T-cell (primary cell): ENCODE measurements at regions not wholly inside any gene's neighbourhood (a gene's known extent, or its start where the extent isn't known, plus 50 kb on each side); places are given as distances from the start of the nearest gene placed in this dataset.

ENCODE experiments used
- ATAC-seq, 4 experiments: fragments of 200-7000 bp in 3 of 4; fragments of 150-1000 bp in 1 of 4; cut with Tn5 transposase; replicated peaks in 1 of 4; 1 replicate in 3 of 4; 2 replicates in 1 of 4; pipeline ENCODE4 v1.10.0; 2021; ENCODE audit warnings: moderate library complexity in 3 of 4, mild to moderate bottlenecking in 2 of 4, moderate number of reproducible peaks in 1 of 4
- CTCF ChIA-PET, 2 donors: fragments of 300-600 bp; sonication (Branson Sonifier 250); formaldehyde crosslinking; loops; one replicate each; lab custom pipeline; 2022; ENCODE audit warnings: antibody characterized with exemption in 2 of 2; lab: Charles Lee
- POLR2A ChIA-PET, 2 donors: fragments of 300-600 bp; sonication (Branson Sonifier 250); formaldehyde crosslinking; loops; one replicate each; lab custom pipeline; 2022; ENCODE audit warnings: antibody characterized with exemption in 2 of 2; lab: Charles Lee
- DNase-seq, 35 experiments: peaks; one replicate each; pipeline versions ENCODE4 v3.0.0 to v3.0.0-alpha.2; 2013 to 2023
- H3K27ac ChIP-seq: one replicate; pipeline ENCODE4 v1.5.1; 2013; ENCODE audit warnings: low read length
- H3K27me3 ChIP-seq, 2 experiments: replicated peaks in 1 of 2; 1 replicate in 1 of 2; 2 replicates in 1 of 2; pipeline versions ENCODE4 v1.6.1 to v1.7.0; 2013; ENCODE audit warnings: low read length in 1 of 2, mixed read lengths in 1 of 2; ENCODE audit not compliant: control insufficient read depth in 2 of 2, insufficient read depth in 2 of 2; ENCODE audit errors: extremely low read depth in 1 of 2
- H3K36me3 ChIP-seq, 2 donors: 1 replicate in 1 of 2; 2 replicates in 1 of 2; pipeline versions ENCODE4 v1.6.1 to v1.7.0; 2013; ENCODE audit warnings: low read length in 1 of 2; ENCODE audit not compliant: control insufficient read depth in 2 of 2, insufficient read depth in 1 of 2; ENCODE audit errors: extremely low read depth in 1 of 2
- H3K4me1 ChIP-seq, 2 experiments: 1 replicate in 1 of 2; 2 replicates in 1 of 2; pipeline versions ENCODE4 v1.6.1 to v1.7.0; 2013; ENCODE audit warnings: low read length in 2 of 2, mixed read lengths in 1 of 2; ENCODE audit not compliant: insufficient read depth in 2 of 2, control insufficient read depth in 1 of 2; ENCODE audit errors: extremely low read depth in 1 of 2
- H3K4me3 ChIP-seq, 2 donors: 1 replicate in 1 of 2; 2 replicates in 1 of 2; pipeline versions ENCODE4 v1.5.1 to v1.7.0; 2013; ENCODE audit warnings: mild to moderate bottlenecking in 2 of 2, low read length in 1 of 2, moderate library complexity in 1 of 2; ENCODE audit not compliant: control insufficient read depth in 1 of 2; ENCODE audit errors: extremely low read depth in 1 of 2
- H3K9me3 ChIP-seq: 2 replicates; pipeline ENCODE4 v1.7.0; 2013
- H3K27ac Mint-ChIP-seq, 2 donors: one replicate each; pipeline ENCODE4 v1.8.0; 2020 to 2021; ENCODE audit warnings: mild to moderate bottlenecking in 2 of 2, mixed read lengths in 2 of 2
- H3K27me3 Mint-ChIP-seq, 2 donors: one replicate each; pipeline ENCODE4 v1.8.0; 2021 to 2022; ENCODE audit warnings: mixed read lengths in 2 of 2
- H3K36me3 Mint-ChIP-seq: one replicate; pipeline ENCODE4 v1.8.0; 2021; ENCODE audit warnings: mixed read lengths
- H3K4me1 Mint-ChIP-seq, 3 donors: one replicate each; pipeline ENCODE4 v1.8.0; 2020 to 2022; ENCODE audit warnings: mixed read lengths in 3 of 3, mild to moderate bottlenecking in 1 of 3
- H3K4me3 Mint-ChIP-seq, 3 donors: one replicate each; pipeline ENCODE4 v1.8.0; 2020 to 2022; ENCODE audit warnings: mild to moderate bottlenecking in 3 of 3, mixed read lengths in 3 of 3, moderate library complexity in 3 of 3
- H3K9me3 Mint-ChIP-seq, 3 donors: one replicate each; pipeline ENCODE4 v1.8.0; 2020 to 2022; ENCODE audit warnings: mixed read lengths in 3 of 3
- WGBS: methylation state at CpG from one replicate; pipeline ENCODE4 v1.1.5; 2013; ENCODE audit warnings: missing lambda C conversion rate; ENCODE audit not compliant: insufficient coverage; 5-methylcytosine and 5-hydroxymethylcytosine counted together

- no peaks in the 10 kb centered on the region for H3K27me3 ChIP-seq
- no peak overlapping the region for H3K4me3 ChIP-seq
- no peak for DNase-seq
- H3K4me1 Mint-ChIP-seq: no peaks in the 10 kb centered on the region
- no peaks in the 10 kb centered on the region for H3K4me1 ChIP-seq
- no peaks in the 10 kb centered on the region for H3K27me3 Mint-ChIP-seq
- ATAC-seq: no peak
- no peak overlapping the region for H3K27ac ChIP-seq
- no CpG with 5 or more reads among the region's 1 CpG for WGBS
- peaks cover 17 to 34% (median 17%) of the 10 kb centered on the region in 3 donors for H3K9me3 Mint-ChIP-seq
- no peak overlapping the region for H3K27ac Mint-ChIP-seq
- H3K36me3 ChIP-seq: no peaks in the 10 kb centered on the region
- H3K36me3 Mint-ChIP-seq: no peaks in the 10 kb centered on the region
- ChIA-PET POLR2A (no interaction called here), CTCF (no interaction called here)
- H3K4me3 Mint-ChIP-seq: no peak overlapping the region
- H3K9me3 ChIP-seq: peaks cover 2% of the 10 kb centered on the region
Measured at GRCh38 chr4:45079616-45080015, 353.3 kb upstream of the GNPDA2 start.

- no peak for DNase-seq
- H3K36me3 ChIP-seq: no peaks in the 10 kb centered on the region
- H3K9me3 Mint-ChIP-seq: peaks cover 7 to 32% (median 12%) of the 10 kb centered on the region in 3 donors
- no peak overlapping the region for H3K4me3 Mint-ChIP-seq
- no peak overlapping the region for H3K27ac ChIP-seq
- no peaks in the 10 kb centered on the region for H3K4me1 ChIP-seq
- CTCF ChIA-PET: no interaction called here
- H3K4me3 ChIP-seq: no peak overlapping the region
- H3K4me1 Mint-ChIP-seq: no peaks in the 10 kb centered on the region
- no peak overlapping the region for H3K27ac Mint-ChIP-seq
- H3K36me3 Mint-ChIP-seq: no peaks in the 10 kb centered on the region
- peaks cover 2% of the 10 kb centered on the region for H3K9me3 ChIP-seq
- POLR2A ChIA-PET: no interaction called here
- H3K27me3 ChIP-seq: no peaks in the 10 kb centered on the region
- no peaks in the 10 kb centered on the region for H3K27me3 Mint-ChIP-seq
- no peak for ATAC-seq
Measured at GRCh38 chr4:45078201-45078600, 351.8 kb upstream of the GNPDA2 start.

GRCh38 chr4:45072981-45073380, 346.6 kb upstream of the GNPDA2 start:
- ATAC-seq (no peak), DNase-seq (no peak)
- Mint-ChIP-seq H3K27ac (no peak overlapping the region), H3K9me3 (peaks cover 6 to 28% (median 16%) of the 10 kb centered on the region in 3 donors), H3K4me3 (no peak overlapping the region), H3K4me1 (no peaks in the 10 kb centered on the region), H3K36me3 (no peaks in the 10 kb centered on the region), H3K27me3 (no peaks in the 10 kb centered on the region)
- Histone ChIP-seq H3K4me1 (no peaks in the 10 kb centered on the region), H3K27ac (no peak overlapping the region), H3K27me3 (no peaks in the 10 kb centered on the region), H3K9me3 (no peaks in the 10 kb centered on the region), H3K36me3 (no peaks in the 10 kb centered on the region), H3K4me3 (no peak overlapping the region)
- CTCF ChIA-PET: no interaction called here
- WGBS: 80% methylated on average over 1 of the region's 3 CpGs
- POLR2A ChIA-PET: no interaction called here

- Histone ChIP-seq H3K27ac (no peak overlapping the region), H3K4me3 (no peak overlapping the region), H3K4me1 (no peaks in the 10 kb centered on the region), H3K36me3 (no peaks in the 10 kb centered on the region), H3K27me3 (no peaks in the 10 kb centered on the region), H3K9me3 (no peaks in the 10 kb centered on the region)
- no peak for ATAC-seq
- CTCF ChIA-PET: interaction anchor here in 1 of 2 donors (0.7 kb wide), 1 partner anchor 54 kb away, joined by 4 read pairs; no protein-coding TSS in a partner anchor
- Mint-ChIP-seq H3K9me3 (peaks cover 24 to 34% (median 25%) of the 10 kb centered on the region in 3 donors), H3K27ac (no peak overlapping the region), H3K27me3 (no peaks in the 10 kb centered on the region), H3K4me3 (no peak overlapping the region), H3K4me1 (no peaks in the 10 kb centered on the region), H3K36me3 (no peaks in the 10 kb centered on the region)
- POLR2A ChIA-PET: no interaction called here
- 81% methylated on average over 6 of the region's 7 CpGs for WGBS
- DNase-seq: no peak
Measured at GRCh38 chr4:45064741-45065140, 338.4 kb upstream of the GNPDA2 start.

- H3K36me3 Mint-ChIP-seq: no peaks in the 10 kb centered on the region
- no CpG with 5 or more reads among the region's 1 CpG for WGBS
Measured at GRCh38 chr4:45063696-45064095, 337.3 kb upstream of the GNPDA2 start.

DNA sequence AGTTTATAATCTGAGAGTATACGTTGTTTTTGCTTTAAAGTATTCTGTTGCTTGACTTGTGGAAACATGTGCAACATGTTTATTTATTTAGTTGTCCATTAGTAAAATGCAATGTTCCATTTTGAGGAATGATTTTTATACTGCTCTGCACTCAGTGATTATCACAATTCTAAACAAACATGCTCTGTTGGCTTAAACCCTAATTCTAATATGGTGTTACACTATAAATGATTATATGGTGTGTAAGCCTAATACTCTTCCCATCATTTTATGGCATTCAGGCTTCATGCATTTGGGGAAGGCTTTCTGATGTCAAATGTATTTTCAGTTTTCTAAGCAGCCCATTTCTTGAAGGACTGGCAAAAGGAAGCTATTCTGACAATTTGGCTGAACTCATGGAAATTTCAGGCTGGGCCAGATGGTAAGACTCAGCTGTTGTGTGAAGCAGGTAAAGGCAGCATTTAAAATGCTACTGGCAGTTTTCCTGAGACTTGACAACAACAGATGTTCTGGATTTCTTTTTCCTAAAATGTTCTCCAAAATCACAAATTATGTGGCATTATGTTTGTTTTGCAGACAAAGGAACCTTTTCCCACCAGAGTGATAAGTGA, 336.7 kb upstream of the GNPDA2 start:
- H3K27ac ChIP-seq: no peak overlapping the region
- Mint-ChIP-seq H3K4me3 (no peak overlapping the region), H3K9me3 (peaks cover 22 to 28% (median 27%) of the 10 kb centered on the region in 3 donors), H3K4me1 (no peaks in the 10 kb centered on the region), H3K27ac (no peak overlapping the region), H3K27me3 (no peaks in the 10 kb centered on the region), H3K36me3 (no peaks in the 10 kb centered on the region)
- no peaks in the 10 kb centered on the region for H3K36me3 ChIP-seq
- CTCF ChIA-PET: no interaction called here
- POLR2A ChIA-PET: no interaction called here
- DNase-seq (no peak), ATAC-seq (no peak)
- H3K4me1 ChIP-seq: no peaks in the 10 kb centered on the region
- H3K27me3 ChIP-seq: no peaks in the 10 kb centered on the region
- H3K4me3 ChIP-seq: no peak overlapping the region
- H3K9me3 ChIP-seq: no peaks in the 10 kb centered on the region
- WGBS: no CpG with 5 or more reads among the region's 1 CpG

More at GRCh38 chr4:45063696-45064095, 337.3 kb upstream of the GNPDA2 start:
- ATAC-seq (no peak), DNase-seq (no peak)
- no peaks in the 10 kb centered on the region for H3K4me1 Mint-ChIP-seq
- Histone ChIP-seq H3K9me3 (no peaks in the 10 kb centered on the region), H3K27ac (no peak overlapping the region), H3K36me3 (no peaks in the 10 kb centered on the region), H3K4me1 (no peaks in the 10 kb centered on the region), H3K4me3 (no peak overlapping the region), H3K27me3 (no peaks in the 10 kb centered on the region)
- H3K27me3 Mint-ChIP-seq: no peaks in the 10 kb centered on the region
- H3K4me3 Mint-ChIP-seq: no peak overlapping the region
- CTCF ChIA-PET: no interaction called here
- H3K9me3 Mint-ChIP-seq: peaks cover 18 to 28% (median 22%) of the 10 kb centered on the region in 3 donors
- POLR2A ChIA-PET: no interaction called here
- H3K27ac Mint-ChIP-seq: no peak overlapping the region

GRCh38 chr4:45043911-45044310, 317.6 kb upstream of the GNPDA2 start:
- ChIA-PET POLR2A (no interaction called here), CTCF (no interaction called here)
- Histone ChIP-seq H3K4me3 (no peak overlapping the region), H3K27ac (no peak overlapping the region), H3K36me3 (no peaks in the 10 kb centered on the region), H3K27me3 (no peaks in the 10 kb centered on the region), H3K4me1 (no peaks in the 10 kb centered on the region), H3K9me3 (no peaks in the 10 kb centered on the region)
- Mint-ChIP-seq H3K27me3 (no peaks in the 10 kb centered on the region), H3K27ac (no peak overlapping the region), H3K9me3 (peaks cover 5 to 41% (median 21%) of the 10 kb centered on the region in 3 donors), H3K36me3 (no peaks in the 10 kb centered on the region), H3K4me3 (no peak overlapping the region), H3K4me1 (no peaks in the 10 kb centered on the region)
- DNase-seq: no peak
- WGBS: no CpG with 5 or more reads among the region's 2 CpGs
- ATAC-seq: no peak
